Esophagus muscularis mucosa (tissue), 4 donors: ENCODE measurements at regions not wholly inside any gene's neighbourhood (a gene's known extent, or its start where the extent isn't known, plus 50 kb on each side); places are given as distances from the start of the nearest gene placed in this dataset.

Experiments used
- EP300 ChIP-seq: sonication (generic); formaldehyde crosslinking; IDR thresholded peaks from one replicate; pipeline ENCODE4 v1.6.1; 2017; ENCODE audit warnings: antibody characterized with exemption
- POLR2A ChIP-seq: fragments of 450-650 bp; IDR thresholded peaks from one replicate; pipeline ENCODE4 v1.6.1; 2017; ENCODE audit warnings: antibody characterized with exemption, moderate library complexity, mild to moderate bottlenecking, low read depth
- POLR2AphosphoS5 ChIP-seq, 2 donors: sonication (generic); formaldehyde crosslinking; IDR thresholded peaks; one replicate each; pipeline ENCODE4 v1.6.1; 2017; ENCODE audit warnings: antibody characterized with exemption in 2 of 2
- TF ChIP-seq, protein P1 (sequence below), 3 experiments: fragments of 200-600 bp in 2 of 3; fragments of 450-650 bp in 1 of 3; sonication (generic) in 2 of 3; IDR thresholded peaks; one replicate each; pipeline ENCODE4 v1.5.1; 2017 to 2019; ENCODE audit warnings: antibody characterized with exemption in 3 of 3, mild to moderate bottlenecking in 2 of 3, moderate library complexity in 1 of 3

DNA sequence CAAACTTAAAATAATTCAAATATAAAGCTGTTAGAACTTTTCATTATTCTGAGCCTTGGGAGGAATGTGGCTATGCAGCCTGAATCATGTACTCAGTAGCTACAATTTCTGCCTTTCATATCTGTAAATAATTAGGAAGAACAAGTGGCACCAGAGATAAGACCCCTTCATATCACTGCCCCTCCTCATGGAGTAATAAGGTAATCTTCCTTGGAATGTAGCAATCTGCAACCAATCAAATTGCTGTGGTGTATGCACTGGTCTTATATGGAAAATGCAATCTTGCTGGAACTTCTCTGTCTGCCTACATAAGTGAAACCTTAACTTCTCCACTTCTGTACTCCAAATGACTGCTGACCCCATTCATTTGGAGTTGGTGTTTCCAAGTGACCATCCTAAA is 104.4 kb upstream of the VANGL1 start:
- TF ChIP-seq, protein P1, sequence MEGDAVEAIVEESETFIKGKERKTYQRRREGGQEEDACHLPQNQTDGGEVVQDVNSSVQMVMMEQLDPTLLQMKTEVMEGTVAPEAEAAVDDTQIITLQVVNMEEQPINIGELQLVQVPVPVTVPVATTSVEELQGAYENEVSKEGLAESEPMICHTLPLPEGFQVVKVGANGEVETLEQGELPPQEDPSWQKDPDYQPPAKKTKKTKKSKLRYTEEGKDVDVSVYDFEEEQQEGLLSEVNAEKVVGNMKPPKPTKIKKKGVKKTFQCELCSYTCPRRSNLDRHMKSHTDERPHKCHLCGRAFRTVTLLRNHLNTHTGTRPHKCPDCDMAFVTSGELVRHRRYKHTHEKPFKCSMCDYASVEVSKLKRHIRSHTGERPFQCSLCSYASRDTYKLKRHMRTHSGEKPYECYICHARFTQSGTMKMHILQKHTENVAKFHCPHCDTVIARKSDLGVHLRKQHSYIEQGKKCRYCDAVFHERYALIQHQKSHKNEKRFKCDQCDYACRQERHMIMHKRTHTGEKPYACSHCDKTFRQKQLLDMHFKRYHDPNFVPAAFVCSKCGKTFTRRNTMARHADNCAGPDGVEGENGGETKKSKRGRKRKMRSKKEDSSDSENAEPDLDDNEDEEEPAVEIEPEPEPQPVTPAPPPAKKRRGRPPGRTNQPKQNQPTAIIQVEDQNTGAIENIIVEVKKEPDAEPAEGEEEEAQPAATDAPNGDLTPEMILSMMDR (IDR thresholded peaks at IDR 0.05) = no peak
- TF ChIP-seq POLR2A = no peak
- TF ChIP-seq POLR2AphosphoS5 (IDR thresholded peaks at IDR 0.05) = no peak
- no peak for TF ChIP-seq EP300
